DOHH2 (cell line): ENCODE measurements at regions not wholly inside any gene's neighbourhood (a gene's known extent, or its start where the extent isn't known, plus 50 kb on each side); places are given as distances from the start of the nearest gene placed in this dataset.
"Not testable (repeated sequence)": the region's sequence is repeated elsewhere in the genome, so short reads cannot be mapped to it uniquely, and the experiment has no call there.

Source experiments
- EZH2phosphoT487 ChIP-seq: fragments of 200-600 bp; sonication (generic); IDR thresholded peaks from 2 replicates; pipeline ENCODE4 v1.6.1; 2017; ENCODE audit warnings: borderline replicate concordance, mild to moderate bottlenecking, antibody characterized with exemption, low read length, moderate library complexity, mixed read lengths
- TF ChIP-seq, protein P1 (sequence below): fragments of 200-600 bp; sonication (generic); IDR thresholded peaks from one replicate; pipeline ENCODE4 v1.5.1; 2014; ENCODE audit warnings: antibody characterized with exemption, mild to moderate bottlenecking, low read depth, low read length; ENCODE audit not compliant: poor library complexity, severe bottlenecking

DNA sequence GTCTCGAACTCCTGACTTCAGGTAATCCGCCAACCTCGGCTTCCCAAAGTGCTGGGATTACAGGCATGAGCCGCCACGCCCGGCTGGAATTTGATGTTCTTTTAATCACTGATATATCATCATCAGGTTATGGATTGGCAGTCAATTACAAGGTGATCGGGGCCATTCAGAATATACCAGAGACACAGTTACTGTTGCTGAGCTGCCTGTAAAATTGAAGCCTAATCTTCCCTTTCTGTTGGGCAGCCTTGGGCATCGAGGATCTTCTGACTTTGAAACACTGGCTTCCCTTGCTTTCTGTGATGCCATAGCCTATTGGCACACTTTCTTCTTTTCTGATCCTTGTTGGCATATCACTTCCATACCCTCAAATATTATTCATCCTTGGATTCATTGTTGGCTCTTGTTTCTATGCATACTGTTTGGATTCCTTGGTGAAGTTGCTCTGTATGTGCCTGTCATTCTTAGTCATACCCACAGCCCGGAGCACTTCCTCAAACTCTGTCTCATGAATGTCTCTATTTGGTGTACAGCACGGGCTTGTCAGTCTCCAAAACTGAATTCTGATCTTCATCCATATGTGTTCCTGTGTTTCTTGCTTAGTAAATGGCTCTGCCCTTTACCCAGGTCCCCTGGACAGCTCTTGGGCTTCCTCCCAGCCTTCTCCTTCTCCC lies 85.6 kb upstream of the CRYM start:
- TF ChIP-seq EZH2phosphoT487: not testable (repeated sequence)
- TF ChIP-seq, protein P1, sequence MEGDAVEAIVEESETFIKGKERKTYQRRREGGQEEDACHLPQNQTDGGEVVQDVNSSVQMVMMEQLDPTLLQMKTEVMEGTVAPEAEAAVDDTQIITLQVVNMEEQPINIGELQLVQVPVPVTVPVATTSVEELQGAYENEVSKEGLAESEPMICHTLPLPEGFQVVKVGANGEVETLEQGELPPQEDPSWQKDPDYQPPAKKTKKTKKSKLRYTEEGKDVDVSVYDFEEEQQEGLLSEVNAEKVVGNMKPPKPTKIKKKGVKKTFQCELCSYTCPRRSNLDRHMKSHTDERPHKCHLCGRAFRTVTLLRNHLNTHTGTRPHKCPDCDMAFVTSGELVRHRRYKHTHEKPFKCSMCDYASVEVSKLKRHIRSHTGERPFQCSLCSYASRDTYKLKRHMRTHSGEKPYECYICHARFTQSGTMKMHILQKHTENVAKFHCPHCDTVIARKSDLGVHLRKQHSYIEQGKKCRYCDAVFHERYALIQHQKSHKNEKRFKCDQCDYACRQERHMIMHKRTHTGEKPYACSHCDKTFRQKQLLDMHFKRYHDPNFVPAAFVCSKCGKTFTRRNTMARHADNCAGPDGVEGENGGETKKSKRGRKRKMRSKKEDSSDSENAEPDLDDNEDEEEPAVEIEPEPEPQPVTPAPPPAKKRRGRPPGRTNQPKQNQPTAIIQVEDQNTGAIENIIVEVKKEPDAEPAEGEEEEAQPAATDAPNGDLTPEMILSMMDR: not testable (repeated sequence)
